ENCODE measurements at regions not wholly inside any gene's neighbourhood (a gene's known extent, or its start where the extent isn't known, plus 50 kb on each side); places are given as distances from the start of the nearest gene placed in this dataset.

- Histone ChIP-seq H3K27me3 (ENCODE audit: control insufficient read depth in 2 of 2, insufficient read depth in 2 of 2, low read length in 2 of 2) (no peaks in the 10 kb centered on the region), H3K9me3 (ENCODE audit: control insufficient read depth in 2 of 2, low read length in 2 of 2) (no peaks in the 10 kb centered on the region), H3K4me3 (ENCODE audit: low read length in 2 of 2) (no peak overlapping the region), H3K4me1 (ENCODE audit: control insufficient read depth in 2 of 2, insufficient read depth in 2 of 2, low read length in 2 of 2) (no peaks in the 10 kb centered on the region), H3K36me3 (ENCODE audit: control insufficient read depth in 2 of 2, insufficient read depth in 2 of 2, low read length in 2 of 2) (no peaks in the 10 kb centered on the region), H3K27ac (ENCODE audit: low read depth in 2 of 2, low read length in 2 of 2) (no peak overlapping the region), H3K9ac (ENCODE audit: low read depth in 1 of 2, low read length in 2 of 2) (no peak overlapping the region)
Measured at GRCh38 chr6:55981660-55982059, 106.3 kb upstream of the BMP5 start.

- Histone ChIP-seq H3K27ac (ENCODE audit: low read depth in 2 of 2, low read length in 2 of 2) (no peak overlapping the region), H3K9ac (ENCODE audit: low read depth in 1 of 2, low read length in 2 of 2) (no peak overlapping the region), H3K9me3 (ENCODE audit: control insufficient read depth in 2 of 2, low read length in 2 of 2) (no peaks in the 10 kb centered on the region), H3K36me3 (ENCODE audit: control insufficient read depth in 2 of 2, insufficient read depth in 2 of 2, low read length in 2 of 2) (no peaks in the 10 kb centered on the region), H3K27me3 (ENCODE audit: control insufficient read depth in 2 of 2, insufficient read depth in 2 of 2, low read length in 2 of 2) (no peaks in the 10 kb centered on the region), H3K4me3 (ENCODE audit: low read length in 2 of 2) (no peak overlapping the region), H3K4me1 (ENCODE audit: control insufficient read depth in 2 of 2, insufficient read depth in 2 of 2, low read length in 2 of 2) (no peaks in the 10 kb centered on the region)
Measured at GRCh38 chr6:55980627-55981211, 105.3 kb upstream of the BMP5 start.

GRCh38 chr6:55979526-55979925 lies 104.1 kb upstream of the BMP5 start:
- Histone ChIP-seq H3K4me1 (ENCODE audit: control insufficient read depth in 2 of 2, insufficient read depth in 2 of 2, low read length in 2 of 2) (no peaks in the 10 kb centered on the region), H3K9ac (ENCODE audit: low read depth in 1 of 2, low read length in 2 of 2) (no peak overlapping the region), H3K27ac (ENCODE audit: low read depth in 2 of 2, low read length in 2 of 2) (no peak overlapping the region), H3K4me3 (ENCODE audit: low read length in 2 of 2) (no peak overlapping the region), H3K9me3 (ENCODE audit: control insufficient read depth in 2 of 2, low read length in 2 of 2) (no peaks in the 10 kb centered on the region), H3K36me3 (ENCODE audit: control insufficient read depth in 2 of 2, insufficient read depth in 2 of 2, low read length in 2 of 2) (no peaks in the 10 kb centered on the region), H3K27me3 (ENCODE audit: control insufficient read depth in 2 of 2, insufficient read depth in 2 of 2, low read length in 2 of 2) (no peaks in the 10 kb centered on the region)

- H3K9me3 ChIP-seq (ENCODE audit: control insufficient read depth in 2 of 2, low read length in 2 of 2): no peaks in the 10 kb centered on the region
- no peak overlapping the region for H3K4me3 ChIP-seq (ENCODE audit: low read length in 2 of 2)
- H3K27ac ChIP-seq (ENCODE audit: low read depth in 2 of 2, low read length in 2 of 2): no peak overlapping the region
- H3K4me1 ChIP-seq (ENCODE audit: control insufficient read depth in 2 of 2, insufficient read depth in 2 of 2, low read length in 2 of 2): no peaks in the 10 kb centered on the region
- H3K27me3 ChIP-seq (ENCODE audit: control insufficient read depth in 2 of 2, insufficient read depth in 2 of 2, low read length in 2 of 2): no peaks in the 10 kb centered on the region
- no peak overlapping the region for H3K9ac ChIP-seq (ENCODE audit: low read depth in 1 of 2, low read length in 2 of 2)
- no peaks in the 10 kb centered on the region for H3K36me3 ChIP-seq (ENCODE audit: control insufficient read depth in 2 of 2, insufficient read depth in 2 of 2, low read length in 2 of 2)
Measured at GRCh38 chr6:55977959-55978665, 102.7 kb upstream of the BMP5 start.

- Histone ChIP-seq H3K9me3 (ENCODE audit: control insufficient read depth in 2 of 2, low read length in 2 of 2) (no peaks in the 10 kb centered on the region), H3K9ac (ENCODE audit: low read depth in 1 of 2, low read length in 2 of 2) (no peak overlapping the region), H3K4me1 (ENCODE audit: control insufficient read depth in 2 of 2, insufficient read depth in 2 of 2, low read length in 2 of 2) (no peaks in the 10 kb centered on the region), H3K36me3 (ENCODE audit: control insufficient read depth in 2 of 2, insufficient read depth in 2 of 2, low read length in 2 of 2) (no peaks in the 10 kb centered on the region), H3K4me3 (ENCODE audit: low read length in 2 of 2) (no peak overlapping the region), H3K27me3 (ENCODE audit: control insufficient read depth in 2 of 2, insufficient read depth in 2 of 2, low read length in 2 of 2) (no peaks in the 10 kb centered on the region), H3K27ac (ENCODE audit: low read depth in 2 of 2, low read length in 2 of 2) (no peak overlapping the region)
Measured at GRCh38 chr6:55974688-55975087, 99.3 kb upstream of the BMP5 start.

GRCh38 chr6:55972091-55972490 lies 96.7 kb upstream of the BMP5 start:
- Histone ChIP-seq H3K9ac (ENCODE audit: low read depth in 1 of 2, low read length in 2 of 2) (no peak overlapping the region), H3K9me3 (ENCODE audit: control insufficient read depth in 2 of 2, low read length in 2 of 2) (no peaks in the 10 kb centered on the region), H3K27me3 (ENCODE audit: control insufficient read depth in 2 of 2, insufficient read depth in 2 of 2, low read length in 2 of 2) (no peaks in the 10 kb centered on the region), H3K36me3 (ENCODE audit: control insufficient read depth in 2 of 2, insufficient read depth in 2 of 2, low read length in 2 of 2) (no peaks in the 10 kb centered on the region), H3K4me1 (ENCODE audit: control insufficient read depth in 2 of 2, insufficient read depth in 2 of 2, low read length in 2 of 2) (no peaks in the 10 kb centered on the region), H3K4me3 (ENCODE audit: low read length in 2 of 2) (no peak overlapping the region), H3K27ac (ENCODE audit: low read depth in 2 of 2, low read length in 2 of 2) (no peak overlapping the region)

GRCh38 chr6:55969526-55969925 lies 94.1 kb upstream of the BMP5 start:
- H3K36me3 ChIP-seq (ENCODE audit: control insufficient read depth in 2 of 2, insufficient read depth in 2 of 2, low read length in 2 of 2): no peaks in the 10 kb centered on the region
- no peak overlapping the region for H3K4me3 ChIP-seq (ENCODE audit: low read length in 2 of 2)
- no peak overlapping the region for H3K27ac ChIP-seq (ENCODE audit: low read depth in 2 of 2, low read length in 2 of 2)
- H3K27me3 ChIP-seq (ENCODE audit: control insufficient read depth in 2 of 2, insufficient read depth in 2 of 2, low read length in 2 of 2): no peaks in the 10 kb centered on the region
- no peaks in the 10 kb centered on the region for H3K9me3 ChIP-seq (ENCODE audit: control insufficient read depth in 2 of 2, low read length in 2 of 2)
- H3K4me1 ChIP-seq (ENCODE audit: control insufficient read depth in 2 of 2, insufficient read depth in 2 of 2, low read length in 2 of 2): no peaks in the 10 kb centered on the region
- H3K9ac ChIP-seq (ENCODE audit: low read depth in 1 of 2, low read length in 2 of 2): no peak overlapping the region

GRCh38 chr6:55968926-55969325 lies 93.5 kb upstream of the BMP5 start:
- Histone ChIP-seq H3K27ac (ENCODE audit: low read depth in 2 of 2, low read length in 2 of 2) (no peak overlapping the region), H3K27me3 (ENCODE audit: control insufficient read depth in 2 of 2, insufficient read depth in 2 of 2, low read length in 2 of 2) (no peaks in the 10 kb centered on the region), H3K9ac (ENCODE audit: low read depth in 1 of 2, low read length in 2 of 2) (no peak overlapping the region), H3K4me1 (ENCODE audit: control insufficient read depth in 2 of 2, insufficient read depth in 2 of 2, low read length in 2 of 2) (no peaks in the 10 kb centered on the region), H3K4me3 (ENCODE audit: low read length in 2 of 2) (no peak overlapping the region), H3K36me3 (ENCODE audit: control insufficient read depth in 2 of 2, insufficient read depth in 2 of 2, low read length in 2 of 2) (no peaks in the 10 kb centered on the region), H3K9me3 (ENCODE audit: control insufficient read depth in 2 of 2, low read length in 2 of 2) (no peaks in the 10 kb centered on the region)

- no peaks in the 10 kb centered on the region for H3K36me3 ChIP-seq (ENCODE audit: control insufficient read depth in 2 of 2, insufficient read depth in 2 of 2, low read length in 2 of 2)
- H3K9ac ChIP-seq (ENCODE audit: low read depth in 1 of 2, low read length in 2 of 2): no peak overlapping the region
- no peaks in the 10 kb centered on the region for H3K9me3 ChIP-seq (ENCODE audit: control insufficient read depth in 2 of 2, low read length in 2 of 2)
- H3K27me3 ChIP-seq (ENCODE audit: control insufficient read depth in 2 of 2, insufficient read depth in 2 of 2, low read length in 2 of 2): no peaks in the 10 kb centered on the region
- no peak overlapping the region for H3K4me3 ChIP-seq (ENCODE audit: low read length in 2 of 2)
- no peak overlapping the region for H3K27ac ChIP-seq (ENCODE audit: low read depth in 2 of 2, low read length in 2 of 2)
- H3K4me1 ChIP-seq (ENCODE audit: control insufficient read depth in 2 of 2, insufficient read depth in 2 of 2, low read length in 2 of 2): no peaks in the 10 kb centered on the region
Measured at GRCh38 chr6:55964136-55964535, 88.7 kb upstream of the BMP5 start.

- H3K9ac ChIP-seq (ENCODE audit: low read depth in 1 of 2, low read length in 2 of 2): no peak overlapping the region
- H3K36me3 ChIP-seq (ENCODE audit: control insufficient read depth in 2 of 2, insufficient read depth in 2 of 2, low read length in 2 of 2): no peaks in the 10 kb centered on the region
- H3K4me3 ChIP-seq (ENCODE audit: low read length in 2 of 2): no peak overlapping the region
- H3K4me1 ChIP-seq (ENCODE audit: control insufficient read depth in 2 of 2, insufficient read depth in 2 of 2, low read length in 2 of 2): no peaks in the 10 kb centered on the region
- no peaks in the 10 kb centered on the region for H3K9me3 ChIP-seq (ENCODE audit: control insufficient read depth in 2 of 2, low read length in 2 of 2)
- no peak overlapping the region for H3K27ac ChIP-seq (ENCODE audit: low read depth in 2 of 2, low read length in 2 of 2)
- no peaks in the 10 kb centered on the region for H3K27me3 ChIP-seq (ENCODE audit: control insufficient read depth in 2 of 2, insufficient read depth in 2 of 2, low read length in 2 of 2)
Measured at GRCh38 chr6:55963301-55963700, 87.9 kb upstream of the BMP5 start.
